HG02571 (cell line): ENCODE measurements at regions not wholly inside any gene's neighbourhood (a gene's known extent, or its start where the extent isn't known, plus 50 kb on each side); places are given as distances from the start of the nearest gene placed in this dataset.
"Not testable (repeated sequence)": the region's sequence is repeated elsewhere in the genome, so short reads cannot be mapped to it uniquely, and the experiment has no call there.

Experiments used
- ATAC-seq: cut with Tn5 transposase; IDR thresholded peaks from one replicate; pipeline ENCODE4 v1.9.1; 2021; ENCODE audit warnings: mild to moderate bottlenecking, moderate library complexity; ENCODE audit not compliant: unreplicated experiment

DNA sequence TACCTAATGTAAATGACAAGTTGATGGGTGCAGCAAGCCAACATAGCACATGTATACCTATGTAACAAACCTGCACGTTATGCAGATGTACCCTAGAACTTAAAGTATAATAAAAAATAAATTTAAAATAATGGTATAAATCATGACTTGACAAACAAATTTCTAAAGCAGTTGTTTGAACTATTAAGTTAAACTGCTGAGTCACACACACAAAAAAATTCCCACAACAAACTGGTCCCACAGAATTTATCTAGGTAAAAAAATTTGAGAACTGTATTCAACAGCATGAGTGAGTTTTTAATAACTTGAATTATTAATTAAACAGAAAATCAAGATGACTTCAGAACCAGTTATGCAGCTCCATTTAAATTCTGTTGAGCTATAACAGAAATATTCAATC is 186.0 kb upstream of the SOX6 start:
- ATAC-seq, result no peak

DNA sequence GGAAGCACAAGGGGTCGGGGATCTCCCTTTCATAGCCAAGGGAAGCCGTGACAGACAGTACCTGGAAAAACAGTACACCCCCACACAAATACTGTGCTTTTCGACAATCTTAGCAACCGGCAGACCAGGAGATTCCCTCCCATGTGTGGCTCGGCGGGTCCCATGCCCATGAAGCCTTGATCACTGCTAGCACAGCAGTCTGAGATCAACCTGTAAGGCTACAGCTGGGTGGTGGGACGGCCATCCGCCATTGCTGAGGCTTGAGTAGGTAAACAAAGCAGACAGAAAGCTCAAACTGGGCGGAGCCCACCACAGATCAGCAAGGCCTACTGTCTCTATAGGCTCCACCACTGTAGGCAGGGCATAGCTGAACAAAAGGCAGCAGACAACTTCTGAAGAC is 180.2 kb upstream of the SOX6 start:
- no peak for ATAC-seq

DNA sequence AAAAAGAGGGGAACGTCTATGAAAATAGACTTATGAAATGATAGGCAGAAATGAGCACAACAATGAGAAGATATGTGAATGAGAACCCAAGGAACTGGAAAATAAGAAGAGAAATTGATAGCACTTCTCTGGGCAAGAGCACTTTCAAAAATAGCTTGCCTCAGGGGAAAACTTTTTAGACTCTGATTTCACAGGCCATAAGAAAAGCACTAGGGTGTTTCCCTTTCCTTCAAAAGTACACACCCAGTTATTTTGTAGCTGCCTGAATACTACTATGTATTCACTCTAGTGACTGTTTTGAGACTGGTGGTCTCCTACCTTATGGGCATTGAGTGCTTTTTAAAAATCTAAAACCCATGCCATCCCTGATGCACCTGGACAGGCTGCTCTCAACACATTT is 172.3 kb upstream of the SOX6 start:
- no peak for ATAC-seq

DNA sequence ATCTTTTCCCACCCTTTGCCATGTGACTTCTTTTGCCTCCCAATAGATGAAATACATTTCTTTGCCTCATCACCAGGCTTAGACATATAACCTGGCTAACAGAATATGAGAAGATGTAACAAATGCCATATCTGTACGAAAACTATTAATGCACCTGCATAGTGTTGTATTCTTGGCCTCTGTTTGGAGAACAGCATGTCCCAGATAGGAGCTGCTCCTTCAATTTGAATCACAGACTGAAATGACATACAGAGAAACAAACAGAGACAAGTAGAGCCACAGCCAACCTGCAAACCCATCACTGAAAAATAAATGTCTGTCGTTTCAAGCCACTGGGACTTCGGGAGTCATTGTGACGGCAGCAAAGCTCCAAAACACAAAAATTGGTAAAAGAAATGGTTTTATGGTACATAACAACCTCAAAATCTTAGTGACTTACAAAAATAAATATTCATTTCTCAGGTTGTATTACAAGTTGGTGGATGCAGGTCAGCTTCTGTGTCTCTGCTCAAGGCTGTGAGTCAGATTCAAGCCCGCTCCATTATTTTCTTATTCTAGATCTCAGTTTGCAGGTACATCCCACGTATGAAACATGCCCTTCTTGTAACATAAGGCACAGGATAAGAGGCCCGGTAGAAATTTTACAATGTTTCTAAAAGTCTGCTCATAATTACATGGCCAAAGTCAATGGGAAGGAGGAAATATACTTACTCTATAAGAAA is 171.3 kb upstream of the SOX6 start:
- no peak for ATAC-seq

- ATAC-seq, result no peak
Measured at GRCh38 chr11:16526947-16527346, 170.6 kb upstream of the SOX6 start.

DNA sequence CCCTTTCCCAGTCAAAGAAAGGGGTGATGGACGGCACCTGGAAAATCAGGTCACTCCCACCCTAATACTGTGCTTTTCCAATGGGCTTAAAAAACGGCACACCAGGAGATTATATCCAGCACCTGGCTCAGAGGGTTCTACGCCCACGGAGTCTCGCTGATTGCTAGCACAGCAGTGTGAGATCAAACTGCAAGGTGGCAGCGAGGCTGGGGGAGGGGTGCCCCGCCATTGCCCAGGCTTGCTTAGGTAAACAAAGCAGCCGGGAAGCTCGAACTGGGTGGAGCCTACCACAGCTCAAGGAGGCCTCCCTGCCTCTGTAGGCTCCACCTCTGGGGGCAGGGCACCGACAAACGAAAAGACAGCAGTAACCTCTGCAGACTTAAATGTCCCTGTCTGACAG is 164.4 kb upstream of the SOX6 start:
- ATAC-seq, result not testable (repeated sequence)

GRCh38 chr11:16512899-16513241 is 156.5 kb upstream of the SOX6 start:
- peak; percentile 51 for ATAC-seq

DNA sequence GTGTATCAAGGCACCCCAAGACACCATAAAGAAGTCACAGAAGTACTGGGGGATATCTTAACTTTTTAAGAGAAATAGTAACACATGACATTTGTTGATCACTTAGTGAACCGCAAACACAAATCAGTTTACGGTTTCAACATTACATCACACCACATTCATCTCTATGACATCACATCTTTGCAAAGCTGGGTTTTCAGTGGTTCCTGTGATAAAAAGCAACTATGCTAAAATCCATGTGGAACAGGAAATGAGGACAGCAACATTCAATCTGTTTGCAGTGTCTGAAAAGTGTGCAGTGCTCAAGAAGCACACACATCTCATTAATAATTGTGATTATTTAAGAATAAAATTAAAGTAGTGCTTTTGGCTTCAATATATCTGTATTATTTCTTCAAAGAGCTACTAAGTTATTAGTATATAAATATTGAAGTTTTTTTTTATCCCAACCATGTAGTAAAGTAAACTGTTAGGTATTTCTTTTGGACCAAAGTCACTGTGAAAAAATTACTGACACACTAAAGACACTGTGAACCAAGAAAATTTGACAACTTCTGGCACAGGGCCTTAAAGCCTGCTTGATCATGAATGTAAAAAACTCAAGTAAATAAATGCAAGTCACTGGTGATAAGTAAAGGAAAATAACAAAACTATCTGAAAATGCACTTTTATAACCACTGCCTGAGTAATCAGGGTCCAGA is 156.0 kb upstream of the SOX6 start:
- ATAC-seq, result no peak

DNA sequence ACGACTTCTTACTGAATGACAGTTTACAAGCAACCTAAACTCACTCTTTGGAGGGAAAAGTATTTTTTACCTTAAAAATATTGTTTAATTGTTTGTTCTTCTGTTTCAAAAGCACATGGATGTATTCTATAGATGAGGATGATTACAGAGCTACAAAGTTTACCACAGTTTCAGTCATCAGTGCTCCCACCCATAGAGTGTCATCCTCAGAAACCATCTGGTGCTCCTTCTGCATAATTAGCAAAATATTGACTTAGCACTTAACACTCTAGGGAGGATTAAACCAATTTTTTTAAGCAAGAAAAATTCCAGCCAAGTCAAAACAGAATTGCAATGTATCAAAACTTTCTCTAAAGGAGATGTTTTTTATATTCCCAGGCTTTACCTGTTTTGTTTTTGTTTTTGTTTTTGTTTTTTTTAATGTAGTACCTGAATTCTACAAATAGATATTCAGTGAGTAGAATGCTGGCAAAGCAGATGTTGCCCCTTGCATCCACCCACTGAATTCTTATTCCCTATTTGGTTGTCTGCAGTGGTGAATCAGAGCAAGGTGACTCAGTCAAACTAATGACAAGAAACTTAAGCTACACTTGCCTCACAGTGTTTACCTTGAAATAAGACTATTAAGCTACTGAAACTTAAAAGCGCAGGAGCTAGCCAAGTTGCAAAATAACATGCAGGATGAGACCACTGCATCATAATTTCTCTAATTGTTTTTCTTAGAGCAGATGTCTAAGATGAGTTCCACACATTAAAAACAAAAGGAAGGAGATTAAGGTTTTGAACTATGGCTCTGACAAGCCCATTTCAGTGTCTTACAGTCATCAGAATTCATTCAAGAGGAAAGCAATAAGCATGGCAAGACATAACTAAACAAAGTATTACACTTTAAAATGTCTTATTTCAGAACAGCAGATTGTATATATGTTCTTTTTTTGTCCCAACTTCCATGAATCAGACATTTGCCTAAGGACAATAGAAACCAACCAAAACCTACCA is 155.1 kb upstream of the SOX6 start:
- ATAC-seq, result no peak

DNA sequence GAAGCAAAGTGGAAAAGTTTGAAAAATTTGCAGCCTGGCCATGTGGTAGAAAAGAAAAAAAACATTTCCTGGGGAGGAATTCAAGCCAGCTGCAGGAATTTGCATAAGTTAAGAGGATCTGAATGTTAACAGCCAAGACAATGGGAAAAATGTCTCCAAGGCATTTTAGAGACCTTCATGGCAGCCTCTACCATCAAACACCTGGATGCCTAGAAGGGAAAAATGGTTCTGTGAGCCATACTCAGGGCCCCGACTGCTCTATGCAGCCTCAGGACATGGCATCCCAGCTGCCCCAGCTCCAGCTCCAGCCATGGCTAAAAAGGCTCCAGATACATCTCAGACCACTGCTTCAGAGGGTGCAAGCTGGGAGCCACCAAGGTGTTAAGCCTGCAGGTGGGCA is 149.1 kb upstream of the SOX6 start:
- ATAC-seq, result no peak

- ATAC-seq, result not testable (repeated sequence)
Measured at GRCh38 chr11:16503891-16504290, 147.5 kb upstream of the SOX6 start.

DNA sequence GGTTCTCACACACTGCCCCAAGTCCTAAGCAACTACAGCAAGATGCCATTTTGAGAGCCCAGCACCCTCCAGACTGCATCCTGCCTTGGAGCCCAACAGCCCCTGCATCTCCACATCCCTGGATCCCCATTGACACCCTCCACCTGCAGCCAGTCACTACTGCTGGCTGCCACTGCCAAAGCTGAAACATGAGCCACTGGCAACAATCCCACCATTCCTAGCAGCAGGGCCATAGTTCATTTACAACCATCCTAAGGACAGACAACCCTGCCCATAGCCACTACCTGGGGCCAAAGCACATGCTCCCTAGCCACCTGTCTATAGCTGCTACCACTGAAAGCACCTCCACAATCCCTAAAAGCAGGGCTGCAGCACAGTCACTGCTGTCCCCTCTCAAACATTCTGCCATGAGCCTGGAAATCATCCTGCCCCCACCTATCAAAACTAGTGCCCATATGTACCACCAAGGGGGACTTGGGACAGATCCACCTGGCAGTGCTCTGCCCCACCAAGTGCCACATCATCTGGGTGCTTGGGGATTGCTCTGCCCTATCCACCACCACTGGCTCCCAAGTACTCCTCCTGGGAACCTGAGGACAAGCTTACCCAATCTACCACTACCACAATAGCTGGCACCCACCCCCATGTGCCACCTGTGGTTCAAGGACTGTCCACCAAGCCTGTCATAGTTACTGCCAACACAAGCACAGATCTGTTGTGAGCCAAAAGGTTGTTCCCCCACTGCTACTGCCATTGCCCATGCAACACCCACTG is 138.8 kb upstream of the SOX6 start:
- no peak for ATAC-seq

- no peak for ATAC-seq
Measured at GRCh38 chr11:16484434-16484833, 128.1 kb upstream of the SOX6 start.

- ATAC-seq, result no peak
Measured at GRCh38 chr11:16474659-16475058, 118.3 kb upstream of the SOX6 start.

DNA sequence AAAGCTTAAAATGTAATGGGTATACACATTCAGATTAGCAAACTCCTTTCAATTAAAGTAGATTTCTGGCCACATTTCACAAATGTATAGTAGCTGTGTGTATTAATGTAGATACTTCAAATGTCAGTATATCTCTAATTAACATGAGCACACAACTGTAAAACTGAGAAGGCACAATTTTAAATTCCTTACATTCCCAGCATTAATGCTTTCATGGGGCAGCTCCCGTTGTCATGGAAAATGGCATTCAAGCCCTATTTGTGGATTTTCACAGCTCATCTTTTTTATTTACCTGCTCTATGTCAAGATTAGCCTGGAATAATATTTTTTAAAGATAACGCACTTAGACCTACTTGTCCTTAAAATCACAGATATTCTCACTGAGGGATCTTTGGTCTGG is 113.6 kb upstream of the SOX6 start:
- ATAC-seq, result no peak

DNA sequence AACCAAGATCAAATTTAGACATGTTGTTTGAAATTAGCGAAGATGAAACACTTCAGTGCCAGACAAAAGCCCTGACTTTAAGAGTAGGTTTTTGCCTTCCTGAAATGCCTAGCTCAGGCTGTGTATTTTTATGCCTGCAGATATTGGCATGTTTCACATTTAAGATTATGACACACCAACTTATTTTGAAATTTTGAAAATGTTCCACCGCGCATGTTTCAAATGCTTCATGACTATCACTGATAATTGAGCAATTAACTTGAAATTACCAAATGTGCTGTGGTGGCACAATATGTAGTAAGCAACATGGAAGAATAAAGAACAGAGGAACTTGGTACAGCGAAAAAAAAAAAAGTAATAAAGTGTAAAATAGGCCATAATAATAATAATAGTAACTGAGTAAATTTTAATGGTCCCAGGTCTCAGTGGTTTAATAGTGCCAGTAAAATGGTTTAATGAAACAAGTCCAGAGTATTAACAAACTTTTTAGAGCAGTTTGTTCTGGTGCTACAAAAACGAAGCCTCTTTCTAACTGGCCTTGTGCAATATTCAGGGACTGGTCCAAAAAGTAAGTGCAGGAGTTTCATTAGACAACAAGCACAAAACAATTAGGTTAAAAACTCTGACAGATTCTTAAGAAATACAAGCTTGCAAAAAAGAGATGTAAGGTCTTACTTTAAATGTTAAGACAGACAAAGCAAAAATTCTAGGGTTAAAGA is 112.5 kb upstream of the SOX6 start:
- ATAC-seq, result no peak

GRCh38 chr11:16460508-16460907 is 104.2 kb upstream of the SOX6 start:
- no peak for ATAC-seq

- ATAC-seq, result no peak
Measured at GRCh38 chr11:16456366-16456765, 100.0 kb upstream of the SOX6 start.

DNA sequence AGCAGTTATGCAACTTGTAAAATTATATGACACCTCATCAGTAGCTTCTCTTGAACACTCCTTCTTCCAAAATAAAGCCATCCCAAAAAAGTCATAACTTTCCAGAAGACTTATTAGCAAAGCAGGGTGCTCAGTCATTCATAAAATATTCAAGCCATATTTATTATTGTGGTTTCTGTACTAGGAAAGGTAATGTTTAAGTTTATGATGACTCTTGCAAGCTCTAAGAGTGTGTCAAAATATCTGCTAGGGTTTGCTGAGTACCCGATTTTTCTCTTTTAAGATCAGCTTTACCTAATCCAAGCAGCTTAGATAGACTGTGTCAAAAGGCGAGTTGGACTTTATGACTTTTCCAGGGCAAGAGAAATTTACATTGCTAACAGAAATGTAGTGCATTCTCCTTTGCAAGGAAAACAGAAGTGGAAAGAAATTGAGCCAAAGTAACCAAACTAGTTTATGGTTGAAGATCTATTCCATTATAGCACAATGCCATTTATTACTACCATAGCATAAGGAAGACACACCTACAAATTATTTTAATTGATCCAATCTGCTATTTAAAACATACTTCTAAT is 98.0 kb upstream of the SOX6 start:
- ATAC-seq, result no peak
